ENCODE measurements at regions not wholly inside any gene's neighbourhood (a gene's known extent, or its start where the extent isn't known, plus 50 kb on each side); places are given as distances from the start of the nearest gene placed in this dataset.

DNA sequence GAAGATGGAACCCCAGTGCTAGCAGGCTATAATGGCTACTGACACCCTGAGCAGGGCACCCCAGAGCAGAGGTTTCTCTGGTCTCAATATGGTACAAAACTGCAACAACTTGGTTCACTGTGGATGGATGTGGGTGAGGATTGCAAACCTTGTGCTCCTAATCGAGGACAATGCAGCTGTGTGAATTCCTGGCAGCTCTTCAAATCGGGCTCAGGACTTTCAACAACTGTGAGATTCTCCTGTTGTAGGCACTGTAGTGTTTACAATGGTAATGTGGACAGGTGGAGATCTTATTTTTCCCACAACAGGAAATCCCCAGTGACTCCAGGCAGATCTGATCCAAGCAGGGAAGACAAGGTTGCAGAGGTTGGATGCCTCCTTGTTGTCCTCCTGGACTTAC lies 101.5 kb downstream of the RCHY1 start (continued):
- TF ChIP-seq KAT7 (CRISPR knock-in tag; IDR thresholded peaks at IDR 0.05; ENCODE audit: borderline replicate concordance) (no peak), NFE2L1 (tag; IDR thresholded peaks at IDR 0.05; ENCODE audit: borderline replicate concordance, low read depth) (no peak)

DNA sequence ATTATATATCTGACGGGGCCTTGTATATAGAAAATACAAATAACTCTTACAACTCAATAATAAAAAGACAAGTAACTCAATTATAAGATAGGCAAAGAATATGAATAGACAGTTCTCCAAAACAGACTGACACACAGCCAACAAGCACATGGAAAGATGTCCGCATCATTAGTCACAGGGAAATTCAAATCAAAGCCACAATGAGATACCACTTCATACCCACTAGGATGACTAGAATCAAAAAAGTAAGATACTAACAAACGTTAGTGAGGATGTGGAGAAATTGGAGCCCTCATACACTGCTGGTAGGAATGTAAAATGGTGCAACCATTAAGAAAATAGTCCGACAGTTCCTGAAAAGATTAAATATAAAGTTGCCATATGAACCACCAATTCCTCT lies 115.7 kb downstream of the RCHY1 start:
- Histone ChIP-seq H3K9me3 (replicated peaks; ENCODE audit: control insufficient read depth, insufficient read depth, low read depth, low read length) (no peaks in the 10 kb centered on the region), H4K20me1 (replicated peaks; ENCODE audit: control insufficient read depth, insufficient read depth, low read length) (no peaks in the 10 kb centered on the region), H3K9ac (ENCODE audit: insufficient read depth in 1 of 2, low read depth in 2 of 2, low read length in 2 of 2) (no peak overlapping the region), H3K4me2 (ENCODE audit: insufficient read depth, low read length) (no peak overlapping the region), H3K36me3 (ENCODE audit: control insufficient read depth, insufficient read depth, low read length) (no peaks in the 10 kb centered on the region), H3K79me2 (ENCODE audit: control insufficient read depth, insufficient read depth, low read length) (no peaks in the 10 kb centered on the region), H3K27ac (ENCODE audit: extremely low read depth, low read depth, low read length) (no peak overlapping the region), H3K4me3 (no peak overlapping the region), H3K4me1 (replicated peaks in 1 of 2; ENCODE audit: control insufficient read depth in 2 of 2, insufficient read depth in 2 of 2, low read length in 2 of 2) (no peaks in the 10 kb centered on the region), H3K27me3 (ENCODE audit: control insufficient read depth in 2 of 2, insufficient read depth in 2 of 2, low read length in 2 of 2) (no peaks in the 10 kb centered on the region; a peak in 1 of 5 replicates), H2AFZ (ENCODE audit: low read depth, low read length) (no peak overlapping the region), H3K9me1 (ENCODE audit: control insufficient read depth, insufficient read depth, low read length) (no peaks in the 10 kb centered on the region)
- intact Hi-C loops (cut with micrococcal nuclease) = no loop called here
- no peak for FAIRE-seq
- DNase-seq (ENCODE audit: extremely low read depth in 1 of 4, low spot score in 3 of 4) = no peak
- ChIA-PET CTCF (ENCODE audit: low intra/inter-chr PET ratio) (no interaction called here), POLR2A (no interaction called here)
- in situ Hi-C loops (cut with MboI) = no loop called here
- ATAC-seq = no peak
- WGBS (ENCODE audit: insufficient coverage, low coverage, missing lambda C conversion rate) = 0% methylated on average over 4 of the region's 4 CpGs
- no peak for TF ChIP-seq NCOA2 (IDR thresholded peaks at IDR 0.05; ENCODE audit: partially characterized antibody in 2 of 2)
- BruUV-seq (replicated peaks) = no TSS peak

GRCh38 chr4:75391489-75392166 lies 122.6 kb downstream of the RCHY1 start:
- H3K27me3 ChIP-seq (ENCODE audit: control insufficient read depth in 2 of 2, insufficient read depth in 2 of 2, low read length in 2 of 2) = no peaks in the 10 kb centered on the region; a peak in 1 of 5 replicates
- no peaks in the 10 kb centered on the region for H3K9me3 ChIP-seq (replicated peaks; ENCODE audit: control insufficient read depth, insufficient read depth, low read depth, low read length)
- no peaks in the 10 kb centered on the region for H3K79me2 ChIP-seq (ENCODE audit: control insufficient read depth, insufficient read depth, low read length)
- H3K27ac ChIP-seq (ENCODE audit: extremely low read depth, low read depth, low read length) = no peak overlapping the region
- DNase-seq (ENCODE audit: extremely low read depth in 1 of 4, low spot score in 3 of 4) (no peak), FAIRE-seq (no peak), ATAC-seq (no peak)
- in situ Hi-C loops (cut with MboI) = no loop called here
- no peaks in the 10 kb centered on the region for H4K20me1 ChIP-seq (replicated peaks; ENCODE audit: control insufficient read depth, insufficient read depth, low read length)
- no peak overlapping the region for H2AFZ ChIP-seq (ENCODE audit: low read depth, low read length)
- H3K9me1 ChIP-seq (ENCODE audit: control insufficient read depth, insufficient read depth, low read length) = no peaks in the 10 kb centered on the region
- no peak for TF ChIP-seq MCM2 (IDR thresholded peaks at IDR 0.05; ENCODE audit: low read depth)
- TF ChIP-seq TGIF2 (CRISPR knock-in tag; IDR thresholded peaks at IDR 0.05) = no peak
- no peak for TF ChIP-seq NR2C2 (CRISPR knock-in tag; IDR thresholded peaks at IDR 0.05)
- no peak for TF ChIP-seq NR2C2 (tag; IDR thresholded peaks at IDR 0.05)
- no peak for TF ChIP-seq SRSF7 (optimal IDR thresholded peaks at IDR 0.05; ENCODE audit: low read depth, low read length)
- no peak for TF ChIP-seq E2F1 (CRISPR knock-in tag; IDR thresholded peaks at IDR 0.05)
- no peak for TF ChIP-seq PHF8 (IDR thresholded peaks at IDR 0.05; ENCODE audit: borderline replicate concordance, low read length)
- 8% methylated on average over 1 of the region's 1 CpG for WGBS (ENCODE audit: insufficient coverage, low coverage, missing lambda C conversion rate)
- H3K4me2 ChIP-seq (ENCODE audit: insufficient read depth, low read length) = no peak overlapping the region
- BruUV-seq (replicated peaks) = no TSS peak
- no peaks in the 10 kb centered on the region for H3K36me3 ChIP-seq (ENCODE audit: control insufficient read depth, insufficient read depth, low read length)
- CTCF ChIA-PET (ENCODE audit: low intra/inter-chr PET ratio) = no interaction called here
- no peaks in the 10 kb centered on the region for H3K4me1 ChIP-seq (replicated peaks in 1 of 2; ENCODE audit: control insufficient read depth in 2 of 2, insufficient read depth in 2 of 2, low read length in 2 of 2)
- H3K4me3 ChIP-seq = no peak overlapping the region
- no peak overlapping the region for H3K9ac ChIP-seq (ENCODE audit: insufficient read depth in 1 of 2, low read depth in 2 of 2, low read length in 2 of 2)
- POLR2A ChIA-PET = no interaction called here
- intact Hi-C loops (cut with micrococcal nuclease) = no loop called here
